Vagina (tissue), 2 donors: ENCODE measurements at regions not wholly inside any gene's neighbourhood (a gene's known extent, or its start where the extent isn't known, plus 50 kb on each side); places are given as distances from the start of the nearest gene placed in this dataset.

ENCODE experiments used
- DNase-seq, 2 donors: peaks; one replicate each; pipeline ENCODE4 v3.0.0-alpha.2; 2017; ENCODE audit errors: extremely low spot score in 2 of 2
- H3K27ac ChIP-seq: fragments of 200-600 bp; sonication (generic); one replicate; pipeline ENCODE4 v1.5.1; 2019
- H3K27me3 ChIP-seq: fragments of 200-600 bp; sonication (generic); one replicate; pipeline ENCODE4 v1.5.1; 2019
- H3K36me3 ChIP-seq, 2 donors: fragments of 200-600 bp; sonication (generic); one replicate each; pipeline ENCODE4 v1.5.1; 2017 to 2019
- H3K4me1 ChIP-seq: fragments of 200-600 bp; sonication (generic); one replicate; pipeline ENCODE4 v1.5.1; 2019
- H3K4me3 ChIP-seq, 2 donors: fragments of 200-600 bp; sonication (generic); 1 replicate in 1 of 2; 2 replicates in 1 of 2; pipeline ENCODE4 v1.5.1; 2016 to 2019
- H3K9me3 ChIP-seq: fragments of 200-600 bp; sonication (generic); one replicate; pipeline ENCODE4 v1.5.1; 2019
- CTCF ChIP-seq, 3 experiments: fragments of 450-650 bp in 2 of 3; fragments of 200-600 bp in 1 of 3; sonication (generic) in 1 of 3; IDR thresholded peaks; one replicate each; pipeline ENCODE4 v1.5.1; 2017 to 2019; ENCODE audit warnings: antibody characterized with exemption in 3 of 3, mild to moderate bottlenecking in 2 of 3, moderate library complexity in 2 of 3
- POLR2A ChIP-seq, 2 donors: fragments of 450-650 bp; IDR thresholded peaks; one replicate each; pipeline ENCODE4 v1.6.1; 2017; ENCODE audit warnings: antibody characterized with exemption in 2 of 2, mild to moderate bottlenecking in 2 of 2, moderate library complexity in 2 of 2
- POLR2AphosphoS5 ChIP-seq, 2 donors: sonication (generic); formaldehyde crosslinking; IDR thresholded peaks; one replicate each; pipeline ENCODE4 v1.9.0; 2017; ENCODE audit warnings: antibody characterized with exemption in 2 of 2, mild to moderate bottlenecking in 2 of 2, low read depth in 1 of 2; ENCODE audit not compliant: insufficient read depth in 1 of 2
- intact Hi-C: fragments of 100-400 bp; cut with DNase I; formaldehyde crosslinking; loops from one replicate; pipeline ENCODE4 v1.15.1; 2023

DNA sequence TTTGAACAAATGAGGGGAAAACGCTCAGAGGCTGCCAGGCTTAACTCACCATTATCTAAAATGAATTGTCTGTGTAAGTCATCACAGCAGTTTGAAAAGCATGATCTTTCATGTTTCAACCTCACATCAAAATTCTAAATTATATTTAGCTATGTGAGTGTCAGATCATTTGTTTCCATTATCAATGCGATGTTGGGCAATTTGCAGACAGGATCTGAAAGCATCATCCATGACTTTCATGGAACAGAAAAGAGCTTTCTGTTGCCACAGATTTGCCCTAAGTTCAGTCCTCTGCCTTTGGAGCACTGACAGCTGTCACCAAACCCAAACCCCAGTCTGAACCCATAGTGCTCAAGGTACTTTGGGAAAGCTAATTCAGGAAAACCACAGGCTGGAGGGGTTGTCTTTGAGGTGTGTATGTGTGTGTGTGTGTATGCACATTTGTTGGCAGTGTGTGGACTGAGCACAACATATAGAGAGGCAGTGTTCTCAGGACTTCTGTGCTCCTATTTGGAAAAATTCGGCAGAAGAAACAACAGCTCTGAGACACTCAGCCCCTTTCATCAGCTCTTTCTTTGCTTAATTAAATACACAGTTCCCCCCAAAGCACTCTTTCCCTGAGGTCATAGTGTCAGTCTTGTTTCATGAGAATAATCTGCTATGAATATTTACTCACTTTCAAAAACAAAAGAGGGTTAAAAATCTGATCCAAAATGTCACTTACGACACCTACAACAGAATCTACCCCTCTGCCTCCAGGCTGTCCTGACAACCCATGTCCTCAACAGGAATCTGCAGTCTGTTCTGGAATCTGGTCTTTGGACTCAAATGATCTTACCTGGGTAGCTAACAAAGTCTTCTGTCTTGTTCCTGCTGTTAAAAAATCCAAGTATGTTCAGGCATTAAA, 188.5 kb upstream of the KLF14 start:
- H3K9me3 ChIP-seq = no peaks in the 10 kb centered on the region
- H3K4me3 ChIP-seq = no peak overlapping the region
- no peaks in the 10 kb centered on the region for H3K36me3 ChIP-seq
- peaks cover 97% of the 10 kb centered on the region for H3K4me1 ChIP-seq
- no peak for DNase-seq
- TF ChIP-seq POLR2A (IDR thresholded peaks at IDR 0.05) (no peak), CTCF (IDR thresholded peaks at IDR 0.05) (no peak), POLR2AphosphoS5 (IDR thresholded peaks at IDR 0.05; ENCODE audit: insufficient read depth in 1 of 2, low read depth in 1 of 2) (no peak)
- H3K27ac ChIP-seq = peak overlapping the region; percentile 68
- intact Hi-C loops = no loop called here
- no peaks in the 10 kb centered on the region for H3K27me3 ChIP-seq

DNA sequence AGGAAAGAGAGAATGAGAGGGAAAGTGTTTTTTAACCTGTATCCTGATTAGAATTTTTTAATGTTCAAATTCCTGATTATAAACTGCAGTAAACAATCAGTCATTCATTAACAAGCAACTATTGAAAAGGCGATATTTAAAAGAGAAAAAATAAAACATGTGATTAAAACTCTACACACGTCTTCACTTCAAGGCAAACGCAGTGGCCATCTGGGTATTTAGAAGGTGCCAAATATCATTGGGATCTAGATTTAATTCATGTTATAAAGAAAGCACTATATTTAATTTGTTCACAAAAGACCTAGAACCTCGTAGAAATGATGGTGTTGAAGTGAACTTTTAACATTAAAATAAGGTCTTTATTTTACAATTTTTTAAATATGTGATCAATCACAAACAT, 189.4 kb upstream of the KLF14 start:
- peak overlapping the region; percentile 68 for H3K27ac ChIP-seq
- no peak overlapping the region for H3K4me3 ChIP-seq
- no peaks in the 10 kb centered on the region for H3K9me3 ChIP-seq
- DNase-seq = no peak
- intact Hi-C loops = no loop called here
- H3K4me1 ChIP-seq = peaks cover 96% of the 10 kb centered on the region
- H3K36me3 ChIP-seq = no peaks in the 10 kb centered on the region
- no peak for TF ChIP-seq POLR2AphosphoS5 (IDR thresholded peaks at IDR 0.05; ENCODE audit: insufficient read depth in 1 of 2, low read depth in 1 of 2)
- TF ChIP-seq POLR2A (IDR thresholded peaks at IDR 0.05) = no peak
- TF ChIP-seq CTCF (IDR thresholded peaks at IDR 0.05) = no peak
- no peaks in the 10 kb centered on the region for H3K27me3 ChIP-seq

GRCh38 chr7:130923930-130924329, 189.9 kb upstream of the KLF14 start:
- Histone ChIP-seq H3K27me3 (no peaks in the 10 kb centered on the region), H3K36me3 (no peaks in the 10 kb centered on the region), H3K27ac (peak overlapping the region; percentile 55), H3K9me3 (no peaks in the 10 kb centered on the region), H3K4me1 (peaks cover 95% of the 10 kb centered on the region), H3K4me3 (no peak overlapping the region)
- TF ChIP-seq CTCF (IDR thresholded peaks at IDR 0.05) (no peak), POLR2AphosphoS5 (IDR thresholded peaks at IDR 0.05; ENCODE audit: insufficient read depth in 1 of 2, low read depth in 1 of 2) (no peak), POLR2A (IDR thresholded peaks at IDR 0.05) (no peak)
- intact Hi-C loops = no loop called here
- DNase-seq = no peak

- DNase-seq = no peak
- TF ChIP-seq POLR2A (IDR thresholded peaks at IDR 0.05) (no peak), CTCF (IDR thresholded peaks at IDR 0.05) (no peak), POLR2AphosphoS5 (IDR thresholded peaks at IDR 0.05; ENCODE audit: insufficient read depth in 1 of 2, low read depth in 1 of 2) (no peak)
- Histone ChIP-seq H3K4me1 (peaks cover 95% of the 10 kb centered on the region), H3K27ac (peak overlapping the region; percentile 55), H3K9me3 (no peaks in the 10 kb centered on the region), H3K4me3 (no peak overlapping the region), H3K36me3 (no peaks in the 10 kb centered on the region), H3K27me3 (no peaks in the 10 kb centered on the region)
- intact Hi-C loops = no loop called here
Measured at GRCh38 chr7:130925136-130925794, 191.3 kb upstream of the KLF14 start.
